GM18867 (cell line): ENCODE measurements at regions not wholly inside any gene's neighbourhood (a gene's known extent, or its start where the extent isn't known, plus 50 kb on each side); places are given as distances from the start of the nearest gene placed in this dataset.
"Not testable (repeated sequence)": the region's sequence is repeated elsewhere in the genome, so short reads cannot be mapped to it uniquely, and the experiment has no call there.

Experiments used
- ATAC-seq: cut with Tn5 transposase; IDR thresholded peaks from one replicate; pipeline ENCODE4 v1.9.1; 2021; ENCODE audit warnings: mild to moderate bottlenecking, moderate library complexity; ENCODE audit not compliant: unreplicated experiment

GRCh38 chr20:39751557-39752137 lies 789.5 kb downstream of the DHX35 start:
- no peak for ATAC-seq

GRCh38 chr20:39745380-39745779 lies 783.2 kb downstream of the DHX35 start:
- ATAC-seq, result no peak

GRCh38 chr20:39738651-39739050 lies 776.5 kb downstream of the DHX35 start:
- no peak for ATAC-seq

- ATAC-seq, result no peak
These were observed 774.5 kb downstream of the DHX35 start for GRCh38 chr20:39736434-39737327.

GRCh38 chr20:39725513-39725912 lies 763.4 kb downstream of the DHX35 start:
- not testable (repeated sequence) for ATAC-seq

GRCh38 chr20:39719293-39719692 lies 757.1 kb downstream of the DHX35 start:
- ATAC-seq, result no peak

- no peak for ATAC-seq
These were observed 755.8 kb downstream of the DHX35 start for GRCh38 chr20:39717936-39718335.

GRCh38 chr20:39716796-39717341 lies 754.7 kb downstream of the DHX35 start:
- ATAC-seq, result no peak

- ATAC-seq, result no peak
These were observed 751.1 kb downstream of the DHX35 start for GRCh38 chr20:39713076-39713840.

GRCh38 chr20:39706184-39706663 lies 744.1 kb downstream of the DHX35 start:
- no peak for ATAC-seq

- ATAC-seq, result no peak
These were observed 742.9 kb downstream of the DHX35 start for GRCh38 chr20:39705032-39705431.

GRCh38 chr20:39703357-39703756 lies 741.2 kb downstream of the DHX35 start:
- ATAC-seq, result not testable (repeated sequence)

GRCh38 chr20:39702701-39703349 lies 740.7 kb downstream of the DHX35 start:
- no peak for ATAC-seq

GRCh38 chr20:39700528-39700927 lies 738.4 kb downstream of the DHX35 start:
- no peak for ATAC-seq

- no peak for ATAC-seq
These were observed 737.1 kb downstream of the DHX35 start for GRCh38 chr20:39699166-39699725.

- no peak for ATAC-seq
These were observed 736.6 kb downstream of the DHX35 start for GRCh38 chr20:39698752-39699151.

- ATAC-seq, result no peak
These were observed 729.2 kb downstream of the DHX35 start for GRCh38 chr20:39691151-39691862.

GRCh38 chr20:39676857-39677391 lies 714.8 kb downstream of the DHX35 start:
- no peak for ATAC-seq

- ATAC-seq, result no peak
These were observed 714.1 kb downstream of the DHX35 start for GRCh38 chr20:39676241-39676640.
